ENCODE measurements at regions not wholly inside any gene's neighbourhood (a gene's known extent, or its start where the extent isn't known, plus 50 kb on each side); places are given as distances from the start of the nearest gene placed in this dataset.

DNA sequence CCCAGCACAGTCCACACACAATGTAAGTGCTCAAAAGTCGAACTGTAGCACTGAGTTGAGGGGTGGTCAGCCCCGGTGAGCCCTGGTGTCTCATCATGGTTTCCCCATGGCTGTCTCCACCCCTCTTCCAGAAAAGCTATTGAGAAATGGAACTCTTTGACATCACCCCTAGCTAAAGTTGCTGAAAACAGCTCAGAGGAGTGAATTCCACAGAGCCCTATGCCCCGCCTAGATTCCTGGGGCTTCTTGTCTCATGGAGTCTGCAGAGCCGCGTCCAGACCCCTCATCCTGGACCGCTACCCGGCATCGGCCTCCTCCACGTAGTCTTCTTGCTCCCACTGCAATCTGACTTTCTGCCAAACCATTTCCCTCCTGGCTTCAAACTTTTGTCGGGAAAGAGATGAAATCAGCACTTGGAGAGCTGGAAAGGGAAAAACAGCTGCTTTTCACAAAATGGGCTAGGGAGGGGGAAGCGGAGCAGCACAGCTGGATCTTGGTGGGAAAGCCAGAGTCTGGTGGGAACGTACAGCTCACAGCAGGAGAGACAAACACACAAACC, 132.2 kb downstream of the SNX5 start:
- peak overlapping the region; percentile 69 for H3K9ac ChIP-seq

DNA sequence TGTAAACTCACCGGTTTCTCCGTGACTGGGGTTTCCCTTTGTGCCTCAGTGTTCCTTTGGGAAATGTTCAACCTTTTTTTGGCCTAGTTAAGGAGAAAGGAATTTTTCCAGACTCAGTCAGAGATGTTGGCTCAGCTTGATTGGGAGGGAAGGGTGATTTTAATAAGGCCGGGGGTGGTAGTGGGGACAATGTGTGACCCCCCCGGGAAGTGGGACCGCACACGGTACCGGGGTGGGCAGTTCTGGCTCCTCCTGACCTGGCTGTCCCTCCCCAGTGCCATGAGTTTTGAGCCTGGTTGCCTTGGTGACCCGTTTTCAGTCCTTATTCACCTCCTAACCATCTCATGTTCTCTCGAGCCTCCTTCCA, 132.7 kb downstream of the SNX5 start:
- H2AFZ ChIP-seq, result peak overlapping the region; percentile 82
- no peaks in the 10 kb centered on the region for H3K79me2 ChIP-seq (ENCODE audit: insufficient read depth)
- WGBS, 2 experiments (ENCODE audit: low coverage in 1 of 2, low lambda C conversion rate in 2 of 2, missing lambda C conversion rate in 2 of 2), result 11 to 16% methylated on average over 9 of the region's 9 CpGs
- H4K20me1 ChIP-seq (ENCODE audit: insufficient read depth), result no peaks in the 10 kb centered on the region
- H3K4me1 ChIP-seq (ENCODE audit: insufficient read depth), result peaks cover 41% of the 10 kb centered on the region
- peak overlapping the region; percentile 69 for H3K9ac ChIP-seq
- DNase-seq, result peak; percentile 58
- H3K36me3 ChIP-seq (ENCODE audit: low read depth), result no peaks in the 10 kb centered on the region
- in situ Hi-C loops (cut with MboI), result no loop called here
- peak overlapping the region; percentile 93 for H3K27ac ChIP-seq
- H3F3A ChIP-seq (ENCODE audit: insufficient read depth), result peaks cover 45% of the 10 kb centered on the region
- no peaks in the 10 kb centered on the region for H3K9me2 ChIP-seq (ENCODE audit: insufficient read depth)
- no peak for TF ChIP-seq EZH2 (IDR thresholded peaks at IDR 0.05; ENCODE audit: insufficient read depth, poor library complexity, severe bottlenecking)
- TF ChIP-seq EZH2phosphoT487 (IDR thresholded peaks at IDR 0.05; ENCODE audit: insufficient read depth, low read depth), result no peak
- peak overlapping the region; percentile 78 for H3K4me2 ChIP-seq (ENCODE audit: unreplicated experiment)
- H3K27me3 ChIP-seq (replicated peaks; ENCODE audit: insufficient read depth), result no peaks in the 10 kb centered on the region
- H3K9me3 ChIP-seq (ENCODE audit: low read depth), result no peaks in the 10 kb centered on the region
- peak overlapping the region; percentile 54; the same call in 1 of the 2 replicates for H3K4me3 ChIP-seq

More for the DNA sequence above, 132.2 kb downstream of the SNX5 start:
- peak; percentile 93 for DNase-seq
- TF ChIP-seq EZH2 (IDR thresholded peaks at IDR 0.05; ENCODE audit: insufficient read depth, poor library complexity, severe bottlenecking) (no peak), EZH2phosphoT487 (IDR thresholded peaks at IDR 0.05; ENCODE audit: insufficient read depth, low read depth) (no peak)
- WGBS, 2 experiments (ENCODE audit: low coverage in 1 of 2, low lambda C conversion rate in 2 of 2, missing lambda C conversion rate in 2 of 2), result 5% methylated on average over 12 of the region's 12 CpGs
- peak overlapping the region; percentile 78 for H3K4me2 ChIP-seq (ENCODE audit: unreplicated experiment)
- H3K79me2 ChIP-seq (ENCODE audit: insufficient read depth), result no peaks in the 10 kb centered on the region
- in situ Hi-C loops (cut with MboI), result no loop called here
- no peaks in the 10 kb centered on the region for H3K9me2 ChIP-seq (ENCODE audit: insufficient read depth)
- peak overlapping the region; percentile 54 for H3K4me3 ChIP-seq
- H3K4me1 ChIP-seq (ENCODE audit: insufficient read depth), result peaks cover 43% of the 10 kb centered on the region
- no peaks in the 10 kb centered on the region for H3K36me3 ChIP-seq (ENCODE audit: low read depth)
- no peaks in the 10 kb centered on the region for H3K27me3 ChIP-seq (replicated peaks; ENCODE audit: insufficient read depth)
- H3K27ac ChIP-seq, result peak overlapping the region; percentile 93
- no peaks in the 10 kb centered on the region for H3K9me3 ChIP-seq (ENCODE audit: low read depth)
- peaks cover 49% of the 10 kb centered on the region for H3F3A ChIP-seq (ENCODE audit: insufficient read depth)
- peak overlapping the region; percentile 82 for H2AFZ ChIP-seq
- H4K20me1 ChIP-seq (ENCODE audit: insufficient read depth), result no peaks in the 10 kb centered on the region

DNA sequence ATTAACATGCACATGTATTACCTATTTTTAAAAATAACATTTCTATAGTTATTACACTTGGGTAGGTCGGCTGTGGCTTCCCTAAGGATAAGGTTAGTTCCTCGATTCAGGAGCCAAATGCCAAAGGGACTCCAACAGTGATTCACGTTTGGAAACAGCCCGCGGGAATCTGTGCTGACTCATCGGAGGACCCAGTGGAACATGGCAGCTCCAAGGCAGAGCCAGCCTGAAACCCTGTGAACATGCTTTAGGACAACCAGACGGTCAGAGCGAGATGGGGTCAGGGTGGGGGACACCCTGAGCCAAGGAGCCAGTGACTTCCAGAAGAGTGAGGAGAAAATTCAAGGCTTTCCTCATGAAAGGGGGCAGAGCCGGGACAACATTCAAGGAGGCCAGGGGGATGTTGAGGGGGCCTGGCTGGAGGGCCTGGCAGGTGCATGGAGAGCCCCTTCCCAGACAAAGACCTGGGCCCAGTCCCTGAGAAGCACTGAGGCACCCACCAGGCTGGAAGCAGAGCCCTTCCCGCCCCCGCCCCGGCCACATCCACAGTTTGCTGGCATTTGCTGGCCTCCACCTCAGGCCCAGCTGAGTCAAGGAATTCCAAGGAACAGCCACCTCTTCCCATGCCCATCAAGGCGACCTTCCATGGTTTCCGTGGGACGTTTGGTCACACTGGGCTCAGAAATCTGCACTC, 133.2 kb downstream of the SNX5 start:
- peaks cover 45% of the 10 kb centered on the region for H3F3A ChIP-seq (ENCODE audit: insufficient read depth)
- peaks cover 41% of the 10 kb centered on the region for H3K4me1 ChIP-seq (ENCODE audit: insufficient read depth)
- H3K4me2 ChIP-seq (ENCODE audit: unreplicated experiment), result peak overlapping the region; percentile 78
- peak overlapping the region; percentile 93 for H3K27ac ChIP-seq
- H3K79me2 ChIP-seq (ENCODE audit: insufficient read depth), result no peaks in the 10 kb centered on the region
- H2AFZ ChIP-seq, result peak overlapping the region; percentile 82
- TF ChIP-seq EZH2 (IDR thresholded peaks at IDR 0.05; ENCODE audit: insufficient read depth, poor library complexity, severe bottlenecking) (no peak), EZH2phosphoT487 (IDR thresholded peaks at IDR 0.05; ENCODE audit: insufficient read depth, low read depth) (no peak)
- no peaks in the 10 kb centered on the region for H3K9me2 ChIP-seq (ENCODE audit: insufficient read depth)
- H3K9me3 ChIP-seq (ENCODE audit: low read depth), result no peaks in the 10 kb centered on the region
- H3K9ac ChIP-seq, result peak overlapping the region; percentile 69
- in situ Hi-C loops (cut with MboI), result no loop called here
- 20 to 21% methylated on average over 15 of the region's 15 CpGs for WGBS, 2 experiments (ENCODE audit: low coverage in 1 of 2, low lambda C conversion rate in 2 of 2, missing lambda C conversion rate in 2 of 2)
- H3K27me3 ChIP-seq (replicated peaks; ENCODE audit: insufficient read depth), result no peaks in the 10 kb centered on the region
- no peaks in the 10 kb centered on the region for H3K36me3 ChIP-seq (ENCODE audit: low read depth)
- 0 out of 2 replicates have a peak overlapping the region, but pooled peaks have one; percentile 54 for H3K4me3 ChIP-seq
- peak; percentile 95 for DNase-seq
- no peaks in the 10 kb centered on the region for H4K20me1 ChIP-seq (ENCODE audit: insufficient read depth)

DNA sequence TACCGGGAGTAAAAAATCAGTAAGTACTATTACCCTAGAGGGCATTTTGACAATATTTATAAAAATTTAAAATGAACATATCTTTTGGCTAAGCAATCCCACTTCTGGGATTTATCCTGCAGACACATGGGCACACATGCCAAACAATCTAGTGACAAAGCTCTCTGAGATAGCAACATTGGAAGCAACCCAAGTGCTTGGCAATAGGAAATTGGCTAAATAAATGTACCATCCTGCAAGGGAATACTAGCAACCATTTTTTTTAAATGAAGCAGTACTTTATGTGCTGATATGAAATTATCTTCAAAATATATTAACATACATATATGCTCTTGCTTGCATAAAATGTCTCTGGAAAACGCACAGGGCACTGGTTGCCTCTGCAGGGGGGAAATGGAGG, 133.8 kb downstream of the SNX5 start:
- Histone ChIP-seq H4K20me1 (ENCODE audit: insufficient read depth) (no peaks in the 10 kb centered on the region), H3K9ac (peak overlapping the region; percentile 69; the same call in 1 of the 2 replicates), H3K27me3 (replicated peaks; ENCODE audit: insufficient read depth) (no peaks in the 10 kb centered on the region), H3K4me3 (no peak overlapping the region), H3K4me1 (ENCODE audit: insufficient read depth) (peaks cover 41% of the 10 kb centered on the region), H3K9me3 (ENCODE audit: low read depth) (no peaks in the 10 kb centered on the region), H3K27ac (peak overlapping the region; percentile 93), H3K9me2 (ENCODE audit: insufficient read depth) (no peaks in the 10 kb centered on the region), H3K79me2 (ENCODE audit: insufficient read depth) (no peaks in the 10 kb centered on the region), H2AFZ (no peak overlapping the region), H3K36me3 (ENCODE audit: low read depth) (no peaks in the 10 kb centered on the region), H3K4me2 (ENCODE audit: unreplicated experiment) (peak overlapping the region; percentile 78), H3F3A (ENCODE audit: insufficient read depth) (peaks cover 45% of the 10 kb centered on the region)
- DNase-seq, result peak; percentile 22
- TF ChIP-seq EZH2 (IDR thresholded peaks at IDR 0.05; ENCODE audit: insufficient read depth, poor library complexity, severe bottlenecking) (no peak), EZH2phosphoT487 (IDR thresholded peaks at IDR 0.05; ENCODE audit: insufficient read depth, low read depth) (no peak)
- in situ Hi-C loops (cut with MboI), result no loop called here
- 33 to 42% methylated on average over 2 of the region's 2 CpGs for WGBS, 2 experiments (ENCODE audit: low coverage in 1 of 2, low lambda C conversion rate in 2 of 2, missing lambda C conversion rate in 2 of 2)
